Kidney (tissue), 13 donors: ENCODE measurements at regions not wholly inside any gene's neighbourhood (a gene's known extent, or its start where the extent isn't known, plus 50 kb on each side); places are given as distances from the start of the nearest gene placed in this dataset.
"Not testable (repeated sequence)": the region's sequence is repeated elsewhere in the genome, so short reads cannot be mapped to it uniquely, and the experiment has no call there.

ENCODE experiments used
- DNase-seq, 5 donors: peaks; one replicate each; pipeline ENCODE4 v3.0.0-alpha.2; 2013 to 2020
- FAIRE-seq: peaks from 2 replicates; lab custom pipeline; 2012; peaks lifted over from hg19 to GRCh38; lab: Jason Lieb, UNC
- H3K27ac ChIP-seq, 2 donors: one replicate each; pipeline ENCODE4 v1.7.0; 2013; ENCODE audit warnings: low read depth in 2 of 2, low read length in 2 of 2, inconsistent platforms in 1 of 2
- H3K27me3 ChIP-seq: one replicate; pipeline ENCODE4 v1.7.1; 2013; ENCODE audit warnings: low read length, inconsistent platforms; ENCODE audit not compliant: control insufficient read depth, insufficient read depth
- H3K36me3 ChIP-seq, 3 donors: one replicate each; pipeline versions ENCODE4 v1.7.0 to v1.7.1; 2013; ENCODE audit warnings: low read length in 3 of 3, control low read depth in 1 of 3, inconsistent platforms in 1 of 3; ENCODE audit not compliant: insufficient read depth in 3 of 3, control insufficient read depth in 2 of 3
- H3K4me1 ChIP-seq, 3 donors: one replicate each; pipeline versions ENCODE4 v1.7.0 to v1.7.1; 2013; ENCODE audit warnings: low read length in 3 of 3, inconsistent platforms in 1 of 3, low read depth in 1 of 3; ENCODE audit not compliant: control insufficient read depth in 2 of 3, insufficient read depth in 2 of 3
- H3K4me3 ChIP-seq, 3 donors: one replicate each; pipeline versions ENCODE4 v1.7.0 to v1.8.1; 2013; ENCODE audit warnings: low read length in 3 of 3, control low read depth in 1 of 3, inconsistent platforms in 1 of 3
- H3K9ac ChIP-seq, 3 donors: one replicate each; pipeline versions ENCODE4 v1.7.0 to v1.7.1; 2013; ENCODE audit warnings: low read length in 3 of 3, control low read depth in 1 of 3, inconsistent platforms in 1 of 3
- H3K9me3 ChIP-seq, 3 donors: one replicate each; pipeline versions ENCODE4 v1.7.0 to v1.7.1; 2013; ENCODE audit warnings: low read length in 3 of 3, control low read depth in 1 of 3, inconsistent platforms in 1 of 3; ENCODE audit not compliant: control insufficient read depth in 2 of 3, insufficient read depth in 1 of 3
- intact Hi-C: fragments of 100-400 bp; cut with DNase I; formaldehyde crosslinking; loops from one replicate; pipeline ENCODE4 v1.11.1; 2022
- TF ChIP-seq, protein P1 (sequence below): IDR thresholded peaks from 3 replicates; pipeline ENCODE4 v1.5.1; 2012; ENCODE audit warnings: mild to moderate bottlenecking, moderate library complexity, borderline replicate concordance; ENCODE audit not compliant: insufficient read depth; ENCODE audit errors: extremely low read depth
- donor health status: control.
- donor health status: control.
- donor health status: control.
- donor health status: control.
- donor health status: control.
- donor health status: DM: yes; HTN: yes; CAD: no.
- donor health status: Normal renal cell carcinoma (clear cell type).

DNA sequence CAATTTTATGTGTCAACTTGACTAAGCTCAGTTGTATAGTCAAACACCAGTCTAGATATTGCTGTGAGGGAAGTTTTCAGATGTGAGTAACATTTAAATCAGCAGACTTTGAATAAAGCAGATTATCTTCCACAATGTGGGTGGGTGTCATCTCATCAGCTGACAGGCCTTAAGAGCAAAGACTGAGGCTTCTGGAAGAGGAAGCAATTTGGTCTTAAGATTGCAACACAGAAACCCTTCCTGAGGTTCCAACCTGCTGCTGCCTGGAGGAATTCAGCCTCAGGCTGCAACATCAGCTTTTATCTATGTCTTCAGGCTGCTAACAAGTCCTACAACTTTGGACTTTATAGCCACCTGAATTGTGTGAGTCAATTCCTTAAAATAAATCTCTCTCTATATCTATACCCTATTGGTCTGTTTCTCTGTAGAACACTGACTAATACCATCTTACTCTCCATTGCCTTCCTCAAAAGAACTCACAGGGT lies 277.2 kb upstream of the PLET1 start:
- H3K36me3 ChIP-seq: no peaks in the 10 kb centered on the region
- intact Hi-C loops: no loop called here

DNA sequence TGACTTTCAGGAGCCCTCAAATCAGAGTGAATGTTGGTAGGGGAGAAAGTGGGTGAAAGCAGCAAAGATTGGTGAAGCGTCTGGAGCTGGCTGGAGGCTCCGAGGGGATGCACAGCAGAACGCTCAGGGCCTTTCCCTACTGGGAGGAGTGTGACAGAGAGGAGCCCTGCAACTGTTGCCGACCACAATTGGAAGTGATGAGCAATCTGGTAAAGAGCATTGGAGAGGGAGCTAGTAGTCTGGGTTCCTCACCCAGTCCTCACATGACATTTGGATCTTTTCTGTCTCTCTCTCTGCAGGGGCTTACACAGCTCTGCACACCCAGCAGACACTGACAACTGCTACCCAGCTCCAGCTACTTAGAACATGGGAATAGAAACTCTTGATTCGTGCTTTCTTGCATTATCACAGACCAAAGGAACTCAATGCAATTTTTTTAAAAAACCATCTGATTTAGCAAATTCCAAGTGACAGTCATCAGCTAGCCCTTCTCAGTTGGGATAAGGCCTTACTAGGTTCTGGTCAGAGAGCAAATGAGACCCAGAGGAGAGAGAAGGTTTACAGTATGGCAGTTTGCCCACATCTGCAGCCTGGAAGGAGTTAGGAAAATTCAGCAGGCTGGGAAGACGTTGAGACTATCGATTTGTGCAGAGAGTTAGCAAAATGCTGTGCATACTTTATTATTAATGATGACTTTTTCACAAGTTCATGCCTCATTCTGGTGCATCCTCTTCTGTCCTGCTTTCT lies 278.0 kb upstream of the PLET1 start:
- no peak overlapping the region for H3K27ac ChIP-seq
- H3K4me3 ChIP-seq: no peak overlapping the region
- DNase-seq (no peak), FAIRE-seq (no peak)
- TF ChIP-seq, protein P1, sequence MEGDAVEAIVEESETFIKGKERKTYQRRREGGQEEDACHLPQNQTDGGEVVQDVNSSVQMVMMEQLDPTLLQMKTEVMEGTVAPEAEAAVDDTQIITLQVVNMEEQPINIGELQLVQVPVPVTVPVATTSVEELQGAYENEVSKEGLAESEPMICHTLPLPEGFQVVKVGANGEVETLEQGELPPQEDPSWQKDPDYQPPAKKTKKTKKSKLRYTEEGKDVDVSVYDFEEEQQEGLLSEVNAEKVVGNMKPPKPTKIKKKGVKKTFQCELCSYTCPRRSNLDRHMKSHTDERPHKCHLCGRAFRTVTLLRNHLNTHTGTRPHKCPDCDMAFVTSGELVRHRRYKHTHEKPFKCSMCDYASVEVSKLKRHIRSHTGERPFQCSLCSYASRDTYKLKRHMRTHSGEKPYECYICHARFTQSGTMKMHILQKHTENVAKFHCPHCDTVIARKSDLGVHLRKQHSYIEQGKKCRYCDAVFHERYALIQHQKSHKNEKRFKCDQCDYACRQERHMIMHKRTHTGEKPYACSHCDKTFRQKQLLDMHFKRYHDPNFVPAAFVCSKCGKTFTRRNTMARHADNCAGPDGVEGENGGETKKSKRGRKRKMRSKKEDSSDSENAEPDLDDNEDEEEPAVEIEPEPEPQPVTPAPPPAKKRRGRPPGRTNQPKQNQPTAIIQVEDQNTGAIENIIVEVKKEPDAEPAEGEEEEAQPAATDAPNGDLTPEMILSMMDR: no peak
- H3K4me1 ChIP-seq: no peaks in the 10 kb centered on the region
- no peaks in the 10 kb centered on the region for H3K27me3 ChIP-seq
- intact Hi-C loops: no loop called here
- H3K9ac ChIP-seq: no peak overlapping the region
- H3K9me3 ChIP-seq: no peaks in the 10 kb centered on the region
- no peaks in the 10 kb centered on the region for H3K36me3 ChIP-seq

More for the DNA sequence above, 277.2 kb upstream of the PLET1 start:
- no peak for DNase-seq
- Histone ChIP-seq H3K27ac (no peak overlapping the region), H3K27me3 (no peaks in the 10 kb centered on the region), H3K4me3 (no peak overlapping the region), H3K4me1 (no peaks in the 10 kb centered on the region), H3K9ac (no peak overlapping the region), H3K9me3 (no peaks in the 10 kb centered on the region)
- TF ChIP-seq, protein P1: no peak
- no peak for FAIRE-seq

- H3K9me3 ChIP-seq, H3K27ac ChIP-seq, H3K4me1 ChIP-seq, H3K36me3 ChIP-seq, DNase-seq, H3K27me3 ChIP-seq, H3K4me3 ChIP-seq, FAIRE-seq, intact Hi-C loops, H3K9ac ChIP-seq: not testable (repeated sequence)
Observed at GRCh38 chr11:112539281-112539555, 278.6 kb upstream of the PLET1 start.

- intact Hi-C loops: no loop called here
Observed at GRCh38 chr11:112539741-112540140, 279.1 kb upstream of the PLET1 start.

More at GRCh38 chr11:112539741-112540140, 279.1 kb upstream of the PLET1 start:
- no peaks in the 10 kb centered on the region for H3K27me3 ChIP-seq
- TF ChIP-seq, protein P1: no peak
- H3K4me3 ChIP-seq: no peak overlapping the region
- H3K4me1 ChIP-seq: no peaks in the 10 kb centered on the region
- no peak overlapping the region for H3K9ac ChIP-seq
- H3K9me3 ChIP-seq: no peaks in the 10 kb centered on the region
- H3K36me3 ChIP-seq: no peaks in the 10 kb centered on the region
- no peak for DNase-seq
- H3K27ac ChIP-seq: no peak overlapping the region
- no peak for FAIRE-seq
